T47D (cell line): ENCODE measurements at regions not wholly inside any gene's neighbourhood (a gene's known extent, or its start where the extent isn't known, plus 50 kb on each side); places are given as distances from the start of the nearest gene placed in this dataset.

Experiments
- DNase-seq, 2 experiments: peaks; one replicate each; pipeline versions ENCODE4 v3.0.0 to v3.0.0-alpha.2; 2011 to 2012; ENCODE audit warnings: low read depth in 1 of 2, low spot score in 1 of 2
- JUND ChIP-seq: IDR thresholded peaks from 2 replicates; pipeline ENCODE4 v1.6.1; 2012; ENCODE audit warnings: low read depth
- in situ Hi-C: cut with HindIII; loops from 2 replicates; pipeline ENCODE4 v1.10.0; 2016; ENCODE audit warnings: low sequenced_read_pairs, low pct_unique_long_range_greater_than_20kb

- in situ Hi-C loops, result no loop called here
- no peak for DNase-seq
- no peak for TF ChIP-seq JUND
These were observed 206.5 kb upstream of the PDGFD start for GRCh38 chr11:104370478-104370877.

- no peak for DNase-seq
- in situ Hi-C loops, result no loop called here
These were observed 205.8 kb upstream of the PDGFD start for GRCh38 chr11:104369761-104370160.

GRCh38 chr11:104366321-104366734 is 202.4 kb upstream of the PDGFD start:
- in situ Hi-C loops, result no loop called here
- DNase-seq, result peak in 1 of 2 experiments; percentile 20
- no peak for TF ChIP-seq JUND

More at GRCh38 chr11:104369761-104370160, 205.8 kb upstream of the PDGFD start:
- no peak for TF ChIP-seq JUND

- no peak for TF ChIP-seq JUND
- no peak for DNase-seq
- in situ Hi-C loops, result no loop called here
These were observed 201.7 kb upstream of the PDGFD start for GRCh38 chr11:104365676-104366075.

- DNase-seq, result no peak
- TF ChIP-seq JUND, result no peak
- in situ Hi-C loops, result no loop called here
These were observed 198.0 kb upstream of the PDGFD start for GRCh38 chr11:104361975-104362374.

GRCh38 chr11:104352036-104352435 is 188.1 kb upstream of the PDGFD start:
- peak in 1 of 2 experiments; percentile 76 for DNase-seq
- 0 out of 2 replicates have a peak, but pooled peaks have one; percentile 37 for TF ChIP-seq JUND
- in situ Hi-C loops, result no loop called here

GRCh38 chr11:104343578-104343977 is 179.6 kb upstream of the PDGFD start:
- in situ Hi-C loops, result no loop called here
- peak in 1 of 2 experiments; percentile 34 for DNase-seq
- TF ChIP-seq JUND, result no peak

GRCh38 chr11:104340590-104340989 is 176.6 kb upstream of the PDGFD start:
- DNase-seq, result no peak
- no peak for TF ChIP-seq JUND
- in situ Hi-C loops, result no loop called here

- DNase-seq, result no peak
- in situ Hi-C loops, result no loop called here
- no peak for TF ChIP-seq JUND
These were observed 175.5 kb upstream of the PDGFD start for GRCh38 chr11:104339380-104339831.

- no peak for TF ChIP-seq JUND
These were observed 174.2 kb upstream of the PDGFD start for GRCh38 chr11:104338186-104338585.

GRCh38 chr11:104337273-104337672 is 173.3 kb upstream of the PDGFD start:
- TF ChIP-seq JUND, result no peak
- no peak for DNase-seq
- in situ Hi-C loops, result no loop called here

More at GRCh38 chr11:104338186-104338585, 174.2 kb upstream of the PDGFD start:
- in situ Hi-C loops, result no loop called here
- no peak for DNase-seq

- peak in 1 of 2 experiments; percentile 38 for DNase-seq
These were observed 170.0 kb upstream of the PDGFD start for GRCh38 chr11:104333977-104334376.

GRCh38 chr11:104332110-104332509 is 168.2 kb upstream of the PDGFD start:
- peak in 1 of 2 experiments; percentile 61 for DNase-seq
- in situ Hi-C loops, result no loop called here

More at GRCh38 chr11:104333977-104334376, 170.0 kb upstream of the PDGFD start:
- no peak for TF ChIP-seq JUND
- in situ Hi-C loops, result no loop called here

GRCh38 chr11:104329078-104329665 is 165.2 kb upstream of the PDGFD start:
- no peak for DNase-seq
- in situ Hi-C loops, result no loop called here
- TF ChIP-seq JUND, result no peak

More at GRCh38 chr11:104332110-104332509, 168.2 kb upstream of the PDGFD start:
- TF ChIP-seq JUND, result no peak
